Activated CD4-positive, alpha-beta T cell treated with anti-CD3 and anti-CD28 coated beads for 24 hours (primary cell): ENCODE measurements at regions not wholly inside any gene's neighbourhood (a gene's known extent, or its start where the extent isn't known, plus 50 kb on each side); places are given as distances from the start of the nearest gene placed in this dataset.

Experiments
- DNase-seq, 2 donors: peaks; one replicate each; pipeline ENCODE4 v3.0.0-alpha.2; 2020; ENCODE audit warnings: low read depth in 2 of 2

GRCh38 chr14:38110258-38110657 is 97.4 kb upstream of the SSTR1 start:
- DNase-seq = no peak

DNA sequence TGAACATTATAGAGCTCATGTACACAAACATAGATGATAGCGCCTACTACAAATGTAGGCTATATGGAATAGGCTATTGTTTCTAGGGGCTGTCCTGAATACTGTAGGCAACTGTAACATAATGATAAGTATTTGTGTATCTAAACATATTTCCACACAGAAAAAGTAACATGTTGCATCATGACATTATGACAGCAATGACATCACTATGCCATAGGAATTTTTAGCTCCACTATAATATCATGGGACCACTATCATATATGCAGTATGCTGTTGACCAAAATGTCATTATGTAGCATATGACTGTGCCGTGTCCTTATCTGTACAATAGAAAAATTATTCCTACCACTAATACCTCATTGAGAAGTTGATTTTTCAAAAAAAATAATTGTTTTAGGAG is 96.7 kb upstream of the SSTR1 start:
- DNase-seq = no peak

DNA sequence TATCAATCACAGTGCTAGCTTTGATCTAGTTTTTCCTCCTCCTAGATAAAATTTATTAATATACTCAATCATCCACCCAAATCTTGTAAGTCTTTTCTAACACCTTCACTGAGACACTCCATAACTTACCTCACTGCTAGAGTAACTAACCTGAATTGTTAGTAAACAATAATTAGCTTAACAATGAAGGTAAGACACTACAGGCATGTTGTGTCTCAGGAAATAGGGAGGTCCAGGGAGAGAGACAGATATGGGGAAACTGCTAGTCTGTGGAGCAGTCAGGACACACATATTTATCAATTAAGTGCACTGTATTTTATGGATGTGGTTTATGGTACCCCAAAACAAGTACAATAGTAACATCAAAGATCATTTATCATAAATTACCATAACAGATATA is 94.2 kb upstream of the SSTR1 start:
- no peak for DNase-seq

- DNase-seq = no peak
Observed at GRCh38 chr14:38116895-38117294, 90.8 kb upstream of the SSTR1 start.

- no peak for DNase-seq
Observed at GRCh38 chr14:38120109-38120508, 87.6 kb upstream of the SSTR1 start.

DNA sequence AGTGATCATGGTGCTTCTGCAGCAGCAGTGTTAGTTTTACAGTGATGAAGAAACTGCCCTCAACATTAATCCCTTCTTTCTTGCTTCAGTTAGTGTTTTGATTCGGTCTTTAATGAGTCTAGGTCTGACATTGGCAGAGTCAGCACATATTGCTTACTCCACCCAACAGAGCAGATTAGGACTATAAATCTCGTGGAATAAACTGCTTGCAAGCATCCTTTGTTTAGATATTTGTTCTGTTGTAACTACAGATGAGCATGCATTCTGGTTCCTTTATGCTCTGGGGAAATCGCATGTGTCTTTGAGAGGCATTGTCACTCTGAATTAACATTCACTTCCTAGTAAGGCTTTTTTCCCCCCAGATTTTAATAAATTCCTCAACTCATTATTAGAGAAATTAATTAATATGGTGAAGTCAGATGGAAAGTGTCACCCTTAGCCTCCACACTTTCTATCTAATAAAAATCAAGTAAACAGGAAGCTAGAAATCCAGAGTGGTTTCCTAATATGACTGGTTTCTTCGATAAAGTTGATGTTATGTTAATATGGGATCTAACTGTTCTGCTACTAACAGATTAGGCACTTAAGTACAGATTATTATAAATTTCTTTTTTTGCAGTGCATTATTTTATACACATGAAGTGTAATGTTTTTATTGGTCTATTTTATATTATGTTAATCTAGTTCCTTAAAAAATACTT is 86.2 kb upstream of the SSTR1 start:
- DNase-seq = no peak

DNA sequence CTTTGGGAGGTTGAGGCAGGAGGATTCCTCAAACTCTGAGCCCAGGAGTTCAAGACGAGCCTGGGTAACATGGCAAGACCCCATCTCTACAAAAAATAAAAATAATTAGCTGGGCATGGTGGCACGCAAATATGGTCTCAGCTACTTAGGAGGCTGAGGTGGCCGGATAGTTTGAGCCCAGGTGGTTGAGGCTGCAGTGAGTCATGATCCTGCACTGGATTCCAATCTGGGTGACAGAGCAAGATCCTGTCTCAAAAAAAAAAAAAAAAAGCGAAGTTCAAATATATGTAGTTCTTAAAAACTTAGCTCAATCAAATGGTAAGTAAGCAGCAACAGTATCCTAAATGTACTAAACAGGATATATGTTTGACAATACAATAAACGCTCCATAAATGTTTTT is 85.5 kb upstream of the SSTR1 start:
- DNase-seq = no peak

- DNase-seq = no peak
Observed at GRCh38 chr14:38124506-38124905, 83.2 kb upstream of the SSTR1 start.

- no peak for DNase-seq
Observed at GRCh38 chr14:38125481-38126037, 82.1 kb upstream of the SSTR1 start.

GRCh38 chr14:38127356-38127755 is 80.3 kb upstream of the SSTR1 start:
- DNase-seq = no peak

GRCh38 chr14:38127784-38128183 is 79.9 kb upstream of the SSTR1 start:
- DNase-seq = no peak

GRCh38 chr14:38128640-38129039 is 79.1 kb upstream of the SSTR1 start:
- no peak for DNase-seq

DNA sequence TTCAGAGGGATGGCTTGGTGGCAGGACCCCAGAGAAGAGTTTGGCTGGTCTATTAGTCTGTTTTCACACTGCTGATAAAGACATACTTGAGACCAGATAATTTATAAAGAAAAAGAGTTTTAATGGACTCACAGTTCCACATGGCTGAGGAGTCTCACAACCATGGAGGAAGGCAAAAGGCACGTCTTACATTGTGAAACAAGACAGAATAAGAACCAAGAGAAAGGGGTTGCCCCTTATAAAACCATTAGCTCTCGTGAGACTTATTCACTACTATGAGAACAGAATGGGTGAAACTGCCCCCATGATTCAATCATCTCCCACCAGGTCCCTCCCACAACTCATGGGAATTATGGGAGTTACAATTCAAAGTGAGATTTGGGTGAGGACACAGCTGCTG is 78.5 kb upstream of the SSTR1 start:
- no peak for DNase-seq

DNA sequence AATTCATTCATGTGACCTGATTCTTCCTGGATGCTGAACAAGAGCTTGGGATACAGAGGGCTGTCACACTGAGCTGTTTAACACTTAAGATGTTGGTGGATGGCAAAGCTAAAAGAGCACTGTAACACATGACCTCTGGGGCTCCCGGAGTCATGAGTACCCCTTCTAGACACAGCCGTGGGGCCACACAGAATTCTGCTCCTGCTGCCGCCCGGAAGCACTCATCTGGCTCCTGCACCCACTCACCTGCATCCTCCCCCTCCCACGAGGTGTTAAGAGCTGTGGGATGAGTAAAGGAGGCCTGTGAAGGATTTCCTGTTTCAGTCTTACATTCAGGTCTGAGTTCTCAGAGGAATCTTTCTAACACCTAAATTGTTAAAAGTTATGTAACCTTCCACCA is 78.0 kb upstream of the SSTR1 start:
- DNase-seq = peak in 1 of 2 donors; percentile 3

GRCh38 chr14:38134416-38135030 is 73.2 kb upstream of the SSTR1 start:
- no peak for DNase-seq

GRCh38 chr14:38135106-38135867 is 72.4 kb upstream of the SSTR1 start:
- no peak for DNase-seq

DNA sequence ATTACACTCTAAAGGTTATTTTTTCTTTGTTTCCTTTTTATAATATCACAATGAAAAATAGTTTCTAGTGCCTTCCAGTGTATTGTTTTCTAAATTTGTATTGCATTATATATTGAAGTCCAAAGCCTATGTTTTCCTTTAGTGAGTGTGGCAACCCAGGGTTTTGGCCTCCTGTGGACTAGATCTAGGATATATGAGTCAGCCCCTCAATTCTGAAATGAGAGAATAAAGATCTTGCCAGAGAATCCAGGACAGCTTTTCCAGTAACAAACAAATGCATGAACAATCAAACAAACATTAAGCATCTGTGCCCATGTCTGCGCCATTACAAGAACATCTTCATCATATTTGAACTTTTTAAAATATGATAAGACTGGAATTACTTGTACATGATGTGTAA is 70.7 kb upstream of the SSTR1 start:
- no peak for DNase-seq

GRCh38 chr14:38138473-38139138 is 69.1 kb upstream of the SSTR1 start:
- no peak for DNase-seq

GRCh38 chr14:38139926-38140325 is 67.8 kb upstream of the SSTR1 start:
- DNase-seq = no peak

- no peak for DNase-seq
Observed at GRCh38 chr14:38143170-38143569, 64.5 kb upstream of the SSTR1 start.

GRCh38 chr14:38143659-38144505 is 63.8 kb upstream of the SSTR1 start:
- DNase-seq = no peak
